Suprapubic skin (tissue), 4 donors: ENCODE measurements at regions not wholly inside any gene's neighbourhood (a gene's known extent, or its start where the extent isn't known, plus 50 kb on each side); places are given as distances from the start of the nearest gene placed in this dataset.
A peak's percentile ranks its signal among the peaks of the same experiment; 100 is the strongest.

Experiments used
- DNase-seq, 2 donors: peaks; one replicate each; pipeline ENCODE4 v3.0.0-alpha.2; 2019; ENCODE audit warnings: low spot score in 2 of 2
- H3K27ac ChIP-seq: fragments of 200-600 bp; sonication (generic); one replicate; pipeline ENCODE4 v1.5.1; 2019
- H3K27me3 ChIP-seq: fragments of 200-600 bp; sonication (generic); one replicate; pipeline ENCODE4 v1.5.1; 2019
- H3K36me3 ChIP-seq: fragments of 200-600 bp; sonication (generic); one replicate; pipeline ENCODE4 v1.5.1; 2019
- H3K4me1 ChIP-seq: fragments of 200-600 bp; sonication (generic); one replicate; pipeline ENCODE4 v1.5.1; 2019
- H3K4me3 ChIP-seq: fragments of 200-600 bp; sonication (generic); one replicate; pipeline ENCODE4 v1.5.1; 2019; ENCODE audit warnings: mild to moderate bottlenecking
- H3K9me3 ChIP-seq: fragments of 200-600 bp; sonication (generic); one replicate; pipeline ENCODE4 v1.5.1; 2019
- CTCF ChIP-seq, 2 donors: fragments of 200-600 bp in 1 of 2; fragments of 450-650 bp in 1 of 2; sonication (generic) in 1 of 2; IDR thresholded peaks; one replicate each; pipeline ENCODE4 v1.5.1; 2016 to 2019; ENCODE audit warnings: antibody characterized with exemption in 2 of 2, mild to moderate bottlenecking in 1 of 2, moderate library complexity in 1 of 2
- EP300 ChIP-seq: sonication (generic); formaldehyde crosslinking; IDR thresholded peaks from one replicate; pipeline ENCODE4 v1.6.1; 2017; ENCODE audit warnings: antibody characterized with exemption
- POLR2A ChIP-seq, 2 donors: fragments of 450-650 bp; IDR thresholded peaks; one replicate each; pipeline ENCODE4 v1.6.1; 2017; ENCODE audit warnings: antibody characterized with exemption in 2 of 2, mild to moderate bottlenecking in 2 of 2, moderate library complexity in 2 of 2
- POLR2AphosphoS5 ChIP-seq, 3 donors: sonication (generic); formaldehyde crosslinking; IDR thresholded peaks; one replicate each; pipeline ENCODE4 v1.6.1; 2017; ENCODE audit warnings: antibody characterized with exemption in 3 of 3
- WGBS: methylation state at CpG from one replicate; pipeline ENCODE4 v1.1.5; 2018; 5-methylcytosine and 5-hydroxymethylcytosine counted together

DNA sequence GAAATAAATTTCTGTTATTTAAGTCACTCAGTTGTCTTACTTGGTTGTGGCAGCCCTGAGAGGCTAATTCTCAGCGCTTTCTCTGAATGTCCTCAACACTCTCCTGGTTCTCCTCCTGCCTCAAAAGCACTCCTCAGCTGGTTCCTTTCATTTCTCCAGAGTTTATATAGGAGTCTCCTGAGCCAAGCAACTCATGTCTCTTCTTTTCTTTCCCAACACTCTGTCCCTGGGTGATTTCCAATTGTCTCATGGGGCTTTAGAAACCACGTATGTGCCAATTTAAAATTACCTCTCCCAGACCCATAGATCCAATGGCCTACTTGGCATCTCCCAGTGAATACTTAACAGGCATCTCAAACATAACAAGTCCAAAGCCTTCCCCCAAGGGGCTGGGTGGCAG lies 184.3 kb downstream of the TTC32 start:
- no peaks in the 10 kb centered on the region for H3K27me3 ChIP-seq
- no peaks in the 10 kb centered on the region for H3K9me3 ChIP-seq
- no peak overlapping the region for H3K27ac ChIP-seq
- DNase-seq = no peak
- no peaks in the 10 kb centered on the region for H3K4me1 ChIP-seq
- H3K4me3 ChIP-seq = no peak overlapping the region
- 77% methylated on average over 2 of the region's 2 CpGs for WGBS
- TF ChIP-seq POLR2A (IDR thresholded peaks at IDR 0.05) = no peak
- no peak for TF ChIP-seq EP300
- no peak for TF ChIP-seq CTCF (IDR thresholded peaks at IDR 0.05)
- TF ChIP-seq POLR2AphosphoS5 (IDR thresholded peaks at IDR 0.05) = no peak
- no peaks in the 10 kb centered on the region for H3K36me3 ChIP-seq

DNA sequence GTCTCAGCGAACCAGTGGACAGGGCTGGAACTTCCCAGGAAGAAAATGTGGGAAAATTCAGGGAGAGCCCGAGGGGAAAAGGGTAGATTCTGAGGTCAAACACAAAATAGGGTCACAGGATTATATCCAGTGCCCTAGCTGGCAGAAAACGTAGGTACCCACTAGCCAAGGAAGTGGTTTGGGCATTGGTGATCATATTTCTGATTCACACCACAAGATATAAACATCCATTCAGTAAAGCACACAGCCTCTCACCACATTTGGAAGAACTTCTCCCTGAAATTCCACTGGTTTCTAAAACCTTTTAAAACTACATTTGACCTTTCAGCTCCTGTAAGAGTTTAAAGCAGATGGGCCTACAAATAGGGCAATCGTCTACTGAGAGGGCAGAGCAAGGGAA lies 186.9 kb downstream of the TTC32 start:
- no peaks in the 10 kb centered on the region for H3K36me3 ChIP-seq
- H3K27me3 ChIP-seq = no peaks in the 10 kb centered on the region
- no peak for TF ChIP-seq CTCF (IDR thresholded peaks at IDR 0.05)
- no peak for TF ChIP-seq POLR2A (IDR thresholded peaks at IDR 0.05)
- TF ChIP-seq EP300 = no peak
- no peak for TF ChIP-seq POLR2AphosphoS5 (IDR thresholded peaks at IDR 0.05)
- H3K4me3 ChIP-seq = no peak overlapping the region
- no peaks in the 10 kb centered on the region for H3K4me1 ChIP-seq
- no peaks in the 10 kb centered on the region for H3K9me3 ChIP-seq
- H3K27ac ChIP-seq = no peak overlapping the region
- WGBS = 67% methylated on average over 4 of the region's 4 CpGs
- no peak for DNase-seq

DNA sequence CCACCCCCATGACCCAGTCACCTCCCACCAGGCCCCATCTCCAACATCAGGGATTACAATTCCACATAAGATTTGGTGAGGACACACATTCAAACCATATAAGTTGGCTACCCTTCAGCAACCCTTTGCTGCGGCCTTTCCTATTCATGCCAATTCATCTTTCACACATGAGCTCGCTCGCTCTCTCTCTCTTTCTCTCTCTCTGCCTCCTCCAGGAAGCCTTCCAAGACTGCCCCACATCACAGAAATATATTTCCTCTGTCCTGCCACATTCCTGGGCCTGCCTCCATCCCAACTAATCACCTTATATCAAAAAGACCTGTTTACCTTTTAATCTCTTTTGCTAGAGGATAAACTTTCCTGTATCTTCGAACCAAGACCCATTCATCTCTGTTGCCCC lies 188.9 kb downstream of the TTC32 start:
- H3K36me3 ChIP-seq = no peaks in the 10 kb centered on the region
- H3K27ac ChIP-seq = no peak overlapping the region
- DNase-seq = no peak
- no peak for TF ChIP-seq POLR2A (IDR thresholded peaks at IDR 0.05)
- no peak for TF ChIP-seq CTCF (IDR thresholded peaks at IDR 0.05)
- TF ChIP-seq EP300 = no peak
- no peak for TF ChIP-seq POLR2AphosphoS5 (IDR thresholded peaks at IDR 0.05)
- no peaks in the 10 kb centered on the region for H3K9me3 ChIP-seq
- H3K27me3 ChIP-seq = no peaks in the 10 kb centered on the region
- H3K4me1 ChIP-seq = no peaks in the 10 kb centered on the region
- 90% methylated on average over 4 of the region's 4 CpGs for WGBS
- H3K4me3 ChIP-seq = no peak overlapping the region

DNA sequence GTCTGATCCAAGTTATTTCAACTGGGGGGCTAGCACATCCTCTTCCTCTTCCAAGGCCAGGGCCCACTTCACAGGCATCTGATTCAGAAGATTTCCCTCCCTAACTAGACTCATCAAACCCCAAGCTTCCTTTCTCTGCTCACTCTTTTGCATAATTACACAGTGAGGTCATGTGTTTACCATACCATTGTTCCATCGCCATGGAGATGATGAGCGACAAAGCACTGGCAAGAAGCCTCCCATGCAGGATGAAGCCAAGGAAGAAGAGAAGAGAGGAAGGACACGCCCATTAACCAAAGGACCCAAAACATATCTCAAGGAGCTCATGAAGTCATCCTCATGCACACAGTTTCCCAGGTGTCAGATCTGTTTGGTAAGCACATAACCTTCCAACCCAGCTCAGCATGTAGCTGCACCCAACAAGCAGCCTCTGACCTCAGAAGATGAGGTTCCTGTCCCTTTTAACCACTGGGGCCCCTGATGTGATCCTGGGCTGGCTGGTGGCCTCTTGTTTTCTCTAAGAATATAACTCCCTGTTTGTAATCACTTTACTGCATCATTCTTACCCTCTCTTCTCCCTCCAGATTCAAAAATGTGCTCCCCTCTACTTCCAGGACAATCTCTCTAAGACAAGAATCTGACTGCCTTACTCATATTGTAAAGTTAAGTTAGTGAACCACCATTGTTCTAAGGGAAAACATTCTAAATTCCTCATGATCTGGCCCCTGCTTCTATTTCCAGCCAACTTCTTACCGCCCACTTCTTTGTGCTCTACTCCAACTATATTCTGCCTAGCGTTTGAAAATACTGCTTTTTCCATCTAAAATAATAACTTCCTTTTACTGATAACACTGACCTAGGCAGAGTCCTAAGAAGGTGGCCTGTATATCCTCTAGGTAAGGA lies 190.1 kb downstream of the TTC32 start:
- H3K36me3 ChIP-seq = no peaks in the 10 kb centered on the region
- no peaks in the 10 kb centered on the region for H3K9me3 ChIP-seq
- peak in 1 of 2 donors; percentile 75 for DNase-seq
- H3K27me3 ChIP-seq = no peaks in the 10 kb centered on the region
- no peaks in the 10 kb centered on the region for H3K4me1 ChIP-seq
- TF ChIP-seq POLR2AphosphoS5 (IDR thresholded peaks at IDR 0.05) (peak in 1 of 3 donors; percentile 23), CTCF (IDR thresholded peaks at IDR 0.05) (no peak), POLR2A (IDR thresholded peaks at IDR 0.05) (no peak), EP300 (no peak)
- 31% methylated on average over 5 of the region's 5 CpGs for WGBS
- H3K4me3 ChIP-seq = no peak overlapping the region
- H3K27ac ChIP-seq = no peak overlapping the region

- Histone ChIP-seq H3K27ac (no peak overlapping the region), H3K27me3 (no peaks in the 10 kb centered on the region), H3K4me1 (no peaks in the 10 kb centered on the region), H3K36me3 (no peaks in the 10 kb centered on the region), H3K9me3 (no peaks in the 10 kb centered on the region), H3K4me3 (no peak overlapping the region)
- no peak for DNase-seq
- TF ChIP-seq CTCF (IDR thresholded peaks at IDR 0.05) = no peak
- 48% methylated on average over 2 of the region's 2 CpGs for WGBS
Measured at GRCh38 chr2:19710230-19710629, 191.6 kb downstream of the TTC32 start.
